ENCODE measurements at regions not wholly inside any gene's neighbourhood (a gene's known extent, or its start where the extent isn't known, plus 50 kb on each side); places are given as distances from the start of the nearest gene placed in this dataset.

DNA sequence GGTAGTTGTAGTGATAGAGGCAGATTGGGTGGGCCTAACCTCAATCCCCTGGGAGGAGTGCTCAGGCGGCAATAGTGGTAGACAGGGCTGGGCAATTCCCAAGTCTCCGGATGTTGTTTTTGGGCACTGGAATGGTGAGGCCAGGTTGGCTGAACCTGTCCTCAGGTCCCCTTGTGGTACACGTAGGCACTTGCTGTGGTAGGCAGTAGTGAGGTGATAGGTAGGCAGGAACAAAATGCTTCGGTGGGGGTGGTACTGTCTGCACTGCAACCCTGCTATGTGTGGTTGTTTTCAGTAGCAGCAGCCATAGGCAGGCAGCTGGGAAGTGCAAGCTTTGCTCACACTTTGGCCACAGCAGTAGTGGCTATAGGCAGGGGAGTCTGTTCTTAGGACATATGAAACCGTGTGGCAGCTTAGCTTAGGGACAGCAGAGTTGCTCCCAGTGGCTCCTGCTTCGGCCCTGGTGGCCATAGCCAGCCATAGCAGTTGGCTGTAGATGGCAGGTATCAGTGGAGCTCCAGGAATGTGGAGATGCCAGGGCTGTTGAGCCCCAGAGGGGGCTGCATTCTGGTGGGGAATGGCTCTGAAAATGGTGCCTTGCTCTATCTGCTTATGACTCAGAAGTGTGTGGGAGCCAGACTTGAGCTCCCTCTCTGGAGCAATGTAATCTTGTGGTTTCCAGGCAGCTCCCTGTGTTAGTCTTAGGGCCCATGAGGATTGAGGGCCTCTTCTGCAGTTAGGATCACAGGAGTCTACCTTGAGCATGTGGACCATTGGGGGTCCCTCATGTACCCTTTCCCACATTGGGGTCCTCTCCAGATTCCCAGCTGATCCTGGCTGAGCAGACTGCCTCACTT is 241.8 kb upstream of the BMP2 start:
- H3K4me3 Mint-ChIP-seq (ENCODE audit: unreplicated experiment): no peak overlapping the region
- DNase-seq (ENCODE audit: low spot score): no peak
- TF ChIP-seq, protein P1, sequence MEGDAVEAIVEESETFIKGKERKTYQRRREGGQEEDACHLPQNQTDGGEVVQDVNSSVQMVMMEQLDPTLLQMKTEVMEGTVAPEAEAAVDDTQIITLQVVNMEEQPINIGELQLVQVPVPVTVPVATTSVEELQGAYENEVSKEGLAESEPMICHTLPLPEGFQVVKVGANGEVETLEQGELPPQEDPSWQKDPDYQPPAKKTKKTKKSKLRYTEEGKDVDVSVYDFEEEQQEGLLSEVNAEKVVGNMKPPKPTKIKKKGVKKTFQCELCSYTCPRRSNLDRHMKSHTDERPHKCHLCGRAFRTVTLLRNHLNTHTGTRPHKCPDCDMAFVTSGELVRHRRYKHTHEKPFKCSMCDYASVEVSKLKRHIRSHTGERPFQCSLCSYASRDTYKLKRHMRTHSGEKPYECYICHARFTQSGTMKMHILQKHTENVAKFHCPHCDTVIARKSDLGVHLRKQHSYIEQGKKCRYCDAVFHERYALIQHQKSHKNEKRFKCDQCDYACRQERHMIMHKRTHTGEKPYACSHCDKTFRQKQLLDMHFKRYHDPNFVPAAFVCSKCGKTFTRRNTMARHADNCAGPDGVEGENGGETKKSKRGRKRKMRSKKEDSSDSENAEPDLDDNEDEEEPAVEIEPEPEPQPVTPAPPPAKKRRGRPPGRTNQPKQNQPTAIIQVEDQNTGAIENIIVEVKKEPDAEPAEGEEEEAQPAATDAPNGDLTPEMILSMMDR (IDR thresholded peaks at IDR 0.05): no peak
- H3K36me3 Mint-ChIP-seq (ENCODE audit: low read depth): peaks cover 9% of the 10 kb centered on the region
- no peak overlapping the region for H3K27ac Mint-ChIP-seq (ENCODE audit: unreplicated experiment)
- H3K27me3 Mint-ChIP-seq (ENCODE audit: low read depth): no peaks in the 10 kb centered on the region
- no peaks in the 10 kb centered on the region for H3K4me1 Mint-ChIP-seq (ENCODE audit: low read depth)
- H3K9me3 Mint-ChIP-seq (ENCODE audit: low read depth): peaks cover 28% of the 10 kb centered on the region

GRCh38 chr20:6524305-6524704 is 243.2 kb upstream of the BMP2 start:
- TF ChIP-seq, protein P1 (IDR thresholded peaks at IDR 0.05): no peak
- peaks cover 6% of the 10 kb centered on the region for H3K4me1 Mint-ChIP-seq (ENCODE audit: low read depth)
- no peak overlapping the region for H3K4me3 Mint-ChIP-seq (ENCODE audit: unreplicated experiment)
- H3K36me3 Mint-ChIP-seq (ENCODE audit: low read depth): peaks cover 9% of the 10 kb centered on the region
- peaks cover 35% of the 10 kb centered on the region for H3K9me3 Mint-ChIP-seq (ENCODE audit: low read depth)
- no peak for DNase-seq (ENCODE audit: low spot score)
- H3K27me3 Mint-ChIP-seq (ENCODE audit: low read depth): no peaks in the 10 kb centered on the region
- H3K27ac Mint-ChIP-seq (ENCODE audit: unreplicated experiment): no peak overlapping the region

- no peak overlapping the region for H3K4me3 Mint-ChIP-seq (ENCODE audit: unreplicated experiment)
- TF ChIP-seq, protein P1 (IDR thresholded peaks at IDR 0.05): no peak
- no peaks in the 10 kb centered on the region for H3K27me3 Mint-ChIP-seq (ENCODE audit: low read depth)
- H3K9me3 Mint-ChIP-seq (ENCODE audit: low read depth): peaks cover 32% of the 10 kb centered on the region
- no peak for DNase-seq (ENCODE audit: low spot score)
- no peak overlapping the region for H3K27ac Mint-ChIP-seq (ENCODE audit: unreplicated experiment)
- peaks cover 9% of the 10 kb centered on the region for H3K36me3 Mint-ChIP-seq (ENCODE audit: low read depth)
- H3K4me1 Mint-ChIP-seq (ENCODE audit: low read depth): peaks cover 14% of the 10 kb centered on the region
Measured at GRCh38 chr20:6519556-6519955, 247.9 kb upstream of the BMP2 start.

DNA sequence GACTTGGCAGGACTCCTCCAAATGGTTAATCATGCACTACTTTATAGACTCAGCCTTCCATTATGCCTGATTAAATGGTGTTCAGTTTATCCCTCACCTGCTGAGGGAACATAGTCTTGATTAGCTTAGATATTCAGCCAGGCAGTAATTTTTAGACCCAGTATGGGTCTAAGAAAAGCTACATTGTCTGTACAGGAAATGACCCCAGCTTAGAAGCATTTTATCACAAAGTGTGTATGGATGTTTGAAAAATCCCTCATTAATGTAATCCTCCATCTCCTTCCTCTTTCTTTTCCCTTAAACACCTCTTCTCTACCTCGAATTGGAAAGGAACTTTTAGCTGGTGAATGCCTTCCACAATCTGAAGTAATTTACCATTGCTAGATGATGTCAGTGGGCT is 252.2 kb upstream of the BMP2 start:
- Mint-ChIP-seq H3K4me3 (ENCODE audit: unreplicated experiment) (no peak overlapping the region), H3K27me3 (ENCODE audit: low read depth) (no peaks in the 10 kb centered on the region), H3K27ac (ENCODE audit: unreplicated experiment) (no peak overlapping the region), H3K4me1 (ENCODE audit: low read depth) (peaks cover 14% of the 10 kb centered on the region), H3K9me3 (ENCODE audit: low read depth) (peaks cover 12% of the 10 kb centered on the region), H3K36me3 (ENCODE audit: low read depth) (no peaks in the 10 kb centered on the region)
- DNase-seq (ENCODE audit: low spot score): no peak
- TF ChIP-seq, protein P1 (IDR thresholded peaks at IDR 0.05): no peak

- TF ChIP-seq, protein P1 (IDR thresholded peaks at IDR 0.05): no peak
- H3K4me3 Mint-ChIP-seq (ENCODE audit: unreplicated experiment): no peak overlapping the region
- H3K27ac Mint-ChIP-seq (ENCODE audit: unreplicated experiment): no peak overlapping the region
Measured at GRCh38 chr20:6513599-6513998, 253.9 kb upstream of the BMP2 start.

More at GRCh38 chr20:6513599-6513998, 253.9 kb upstream of the BMP2 start:
- no peaks in the 10 kb centered on the region for H3K27me3 Mint-ChIP-seq (ENCODE audit: low read depth)
- H3K4me1 Mint-ChIP-seq (ENCODE audit: low read depth): peaks cover 6% of the 10 kb centered on the region
- DNase-seq (ENCODE audit: low spot score): no peak
- peaks cover 14% of the 10 kb centered on the region for H3K9me3 Mint-ChIP-seq (ENCODE audit: low read depth)
- H3K36me3 Mint-ChIP-seq (ENCODE audit: low read depth): no peaks in the 10 kb centered on the region
